A673 (cell line): ENCODE measurements at regions not wholly inside any gene's neighbourhood (a gene's known extent, or its start where the extent isn't known, plus 50 kb on each side); places are given as distances from the start of the nearest gene placed in this dataset.

ENCODE experiments used
- BruUV-seq: library from RNA; stranded (reverse); fragments of 400-500 nt; replicated peaks from 2 replicates; lab custom pipeline; 2021; lab: Mats Ljungman, UMichigan
- CTCF ChIA-PET: fragments of 300-600 bp; sonication (Branson Sonifier 250); formaldehyde crosslinking; loops from one replicate; lab custom pipeline; 2022; ENCODE audit warnings: antibody characterized with exemption; lab: Charles Lee
- POLR2A ChIA-PET: fragments of 300-600 bp; sonication (Branson Sonifier 250); formaldehyde crosslinking; loops from one replicate; lab custom pipeline; 2022; ENCODE audit warnings: antibody characterized with exemption; ENCODE audit not compliant: low non-redundant PET; lab: Charles Lee
- DNase-seq: peaks from one replicate; pipeline ENCODE4 v3.0.0-alpha.2; 2015; ENCODE audit warnings: low spot score
- H3K27ac ChIP-seq: fragments of 200-600 bp; sonication (generic); 2 replicates; pipeline ENCODE4 v1.5.1; 2016; ENCODE audit warnings: mixed run types, low read depth, mild to moderate bottlenecking, mixed read lengths, antibody characterized with exemption, low read length; ENCODE audit not compliant: poor library complexity, severe bottlenecking
- H3K27me3 ChIP-seq: fragments of 200-600 bp; sonication (generic); replicated peaks from 2 replicates; pipeline ENCODE4 v1.6.1; 2017; ENCODE audit warnings: mixed run types, low read depth, mild to moderate bottlenecking, mixed read lengths, antibody characterized with exemption, low read length; ENCODE audit not compliant: insufficient read depth, poor library complexity
- H3K36me3 ChIP-seq: fragments of 200-600 bp; sonication (generic); 2 replicates; pipeline ENCODE4 v1.6.1; 2016; ENCODE audit warnings: mixed run types, mild to moderate bottlenecking, mixed read lengths, antibody characterized with exemption, low read length; ENCODE audit not compliant: insufficient read depth, poor library complexity, severe bottlenecking
- H3K4me1 ChIP-seq: fragments of 200-600 bp; sonication (generic); 2 replicates; pipeline ENCODE4 v1.6.1; 2017; ENCODE audit warnings: mixed run types, mild to moderate bottlenecking, mixed read lengths, antibody characterized with exemption, low read length; ENCODE audit not compliant: insufficient read depth, poor library complexity, severe bottlenecking
- H3K4me3 ChIP-seq: fragments of 200-600 bp; sonication (generic); 2 replicates; pipeline ENCODE4 v1.5.1; 2016; ENCODE audit warnings: low read depth, mixed run types, mild to moderate bottlenecking, mixed read lengths, low read length; ENCODE audit not compliant: poor library complexity, severe bottlenecking
- H3K9me3 ChIP-seq: fragments of 200-600 bp; sonication (generic); 2 replicates; pipeline ENCODE4 v1.6.1; 2016; ENCODE audit warnings: mixed run types, low read depth, mild to moderate bottlenecking, mixed read lengths, antibody characterized with exemption, low read length; ENCODE audit not compliant: poor library complexity, severe bottlenecking
- CTCF ChIP-seq: fragments of 300-800, 200-600 bp; sonication (generic); conservative IDR thresholded peaks from 2 replicates; pipeline ENCODE4 v1.5.1; 2017; ENCODE audit warnings: low read depth, mild to moderate bottlenecking, antibody characterized with exemption, low read length, moderate library complexity, mixed read lengths
- EZH2 ChIP-seq: fragments of 200-600 bp; sonication (generic); IDR thresholded peaks from 2 replicates; pipeline ENCODE4 v1.6.1; 2017; ENCODE audit warnings: borderline replicate concordance, low read depth, mild to moderate bottlenecking, mixed read lengths, antibody characterized with exemption, low read length; ENCODE audit not compliant: poor library complexity, severe bottlenecking
- intact Hi-C: fragments of 100-400 bp; cut with micrococcal nuclease; formaldehyde crosslinking; loops from one replicate; pipeline ENCODE4 v1.10.0; 2022; ENCODE audit not compliant: unreplicated experiment

- H3K9me3 ChIP-seq, result no peaks in the 10 kb centered on the region
- POLR2A ChIA-PET, result no interaction called here
- intact Hi-C loops, result no loop called here
- CTCF ChIA-PET, result no interaction called here
- H3K27ac ChIP-seq, result no peak overlapping the region
- H3K27me3 ChIP-seq, result no peaks in the 10 kb centered on the region
- no peaks in the 10 kb centered on the region for H3K36me3 ChIP-seq
- TF ChIP-seq EZH2, result no peak
- no peak for TF ChIP-seq CTCF
- no peak overlapping the region for H3K4me3 ChIP-seq
- no peak for DNase-seq
- no TSS peak for BruUV-seq
- no peaks in the 10 kb centered on the region for H3K4me1 ChIP-seq
Observed at GRCh38 chr7:110531186-110531585, 559.7 kb upstream of the LRRN3 start.

GRCh38 chr7:110534241-110534931 lies 556.5 kb upstream of the LRRN3 start:
- intact Hi-C loops, result no loop called here
- ChIA-PET POLR2A (no interaction called here), CTCF (no interaction called here)
- BruUV-seq, result no TSS peak
- no peaks in the 10 kb centered on the region for H3K4me1 ChIP-seq
- H3K4me3 ChIP-seq, result no peak overlapping the region
- DNase-seq, result peak; percentile 1
- H3K27ac ChIP-seq, result no peak overlapping the region
- no peaks in the 10 kb centered on the region for H3K27me3 ChIP-seq
- no peaks in the 10 kb centered on the region for H3K9me3 ChIP-seq
- no peaks in the 10 kb centered on the region for H3K36me3 ChIP-seq
- TF ChIP-seq CTCF (no peak), EZH2 (no peak)

- DNase-seq, result no peak
- POLR2A ChIA-PET, result no interaction called here
- H3K36me3 ChIP-seq, result no peaks in the 10 kb centered on the region
- TF ChIP-seq EZH2, result no peak
- no peak for TF ChIP-seq CTCF
- H3K4me1 ChIP-seq, result no peaks in the 10 kb centered on the region
- no peaks in the 10 kb centered on the region for H3K27me3 ChIP-seq
- H3K9me3 ChIP-seq, result no peaks in the 10 kb centered on the region
- H3K4me3 ChIP-seq, result no peak overlapping the region
- intact Hi-C loops, result no loop called here
- no TSS peak for BruUV-seq
- CTCF ChIA-PET, result no interaction called here
- H3K27ac ChIP-seq, result no peak overlapping the region
Observed at GRCh38 chr7:110539216-110539615, 551.7 kb upstream of the LRRN3 start.
